T-helper 1 cell (primary cell): ENCODE measurements at regions not wholly inside any gene's neighbourhood (a gene's known extent, or its start where the extent isn't known, plus 50 kb on each side); places are given as distances from the start of the nearest gene placed in this dataset.
"Not testable (repeated sequence)": the region's sequence is repeated elsewhere in the genome, so short reads cannot be mapped to it uniquely, and the experiment has no call there.

Experiments used
- DNase-seq, 5 donors: peaks; one replicate each; pipeline ENCODE4 v3.0.0-alpha.2; 2012 to 2020

- DNase-seq, result no peak
Measured at GRCh38 chr5:68114378-68115040, 101.0 kb upstream of the PIK3R1 start.

- DNase-seq, result no peak
Measured at GRCh38 chr5:68112658-68113057, 102.9 kb upstream of the PIK3R1 start.

GRCh38 chr5:68110894-68111293 is 104.7 kb upstream of the PIK3R1 start:
- no peak for DNase-seq

GRCh38 chr5:68110264-68110663 is 105.3 kb upstream of the PIK3R1 start:
- no peak for DNase-seq

GRCh38 chr5:68104217-68104616 is 111.3 kb upstream of the PIK3R1 start:
- DNase-seq, result not testable (repeated sequence)

GRCh38 chr5:68103297-68103696 is 112.3 kb upstream of the PIK3R1 start:
- DNase-seq, result not testable (repeated sequence)

- no peak for DNase-seq
Measured at GRCh38 chr5:68099327-68099726, 116.2 kb upstream of the PIK3R1 start.

- DNase-seq, result no peak
Measured at GRCh38 chr5:68093455-68094159, 121.9 kb upstream of the PIK3R1 start.

GRCh38 chr5:68088302-68088701 is 127.3 kb upstream of the PIK3R1 start:
- no peak for DNase-seq

GRCh38 chr5:68087866-68088265 is 127.7 kb upstream of the PIK3R1 start:
- DNase-seq, result no peak

- DNase-seq, result no peak
Measured at GRCh38 chr5:68086857-68087256, 128.7 kb upstream of the PIK3R1 start.

GRCh38 chr5:68086439-68086838 is 129.1 kb upstream of the PIK3R1 start:
- DNase-seq, result no peak

- DNase-seq, result no peak
Measured at GRCh38 chr5:68084396-68084795, 131.2 kb upstream of the PIK3R1 start.

GRCh38 chr5:68080282-68081050 is 135.1 kb upstream of the PIK3R1 start:
- no peak for DNase-seq

GRCh38 chr5:68077349-68077894 is 138.1 kb upstream of the PIK3R1 start:
- DNase-seq, result no peak

- DNase-seq, result no peak
Measured at GRCh38 chr5:68074633-68075032, 140.9 kb upstream of the PIK3R1 start.

GRCh38 chr5:68074048-68074632 is 141.4 kb upstream of the PIK3R1 start:
- no peak for DNase-seq

- no peak for DNase-seq
Measured at GRCh38 chr5:68071736-68072135, 143.8 kb upstream of the PIK3R1 start.

- DNase-seq, result no peak
Measured at GRCh38 chr5:68071282-68071632, 144.3 kb upstream of the PIK3R1 start.

- no peak for DNase-seq
Measured at GRCh38 chr5:68070591-68071281, 144.8 kb upstream of the PIK3R1 start.

GRCh38 chr5:68067976-68068603 is 147.5 kb upstream of the PIK3R1 start:
- no peak for DNase-seq

- no peak for DNase-seq
Measured at GRCh38 chr5:68067291-68067690, 148.3 kb upstream of the PIK3R1 start.
